ENCODE measurements at regions not wholly inside any gene's neighbourhood (a gene's known extent, or its start where the extent isn't known, plus 50 kb on each side); places are given as distances from the start of the nearest gene placed in this dataset.

DNA sequence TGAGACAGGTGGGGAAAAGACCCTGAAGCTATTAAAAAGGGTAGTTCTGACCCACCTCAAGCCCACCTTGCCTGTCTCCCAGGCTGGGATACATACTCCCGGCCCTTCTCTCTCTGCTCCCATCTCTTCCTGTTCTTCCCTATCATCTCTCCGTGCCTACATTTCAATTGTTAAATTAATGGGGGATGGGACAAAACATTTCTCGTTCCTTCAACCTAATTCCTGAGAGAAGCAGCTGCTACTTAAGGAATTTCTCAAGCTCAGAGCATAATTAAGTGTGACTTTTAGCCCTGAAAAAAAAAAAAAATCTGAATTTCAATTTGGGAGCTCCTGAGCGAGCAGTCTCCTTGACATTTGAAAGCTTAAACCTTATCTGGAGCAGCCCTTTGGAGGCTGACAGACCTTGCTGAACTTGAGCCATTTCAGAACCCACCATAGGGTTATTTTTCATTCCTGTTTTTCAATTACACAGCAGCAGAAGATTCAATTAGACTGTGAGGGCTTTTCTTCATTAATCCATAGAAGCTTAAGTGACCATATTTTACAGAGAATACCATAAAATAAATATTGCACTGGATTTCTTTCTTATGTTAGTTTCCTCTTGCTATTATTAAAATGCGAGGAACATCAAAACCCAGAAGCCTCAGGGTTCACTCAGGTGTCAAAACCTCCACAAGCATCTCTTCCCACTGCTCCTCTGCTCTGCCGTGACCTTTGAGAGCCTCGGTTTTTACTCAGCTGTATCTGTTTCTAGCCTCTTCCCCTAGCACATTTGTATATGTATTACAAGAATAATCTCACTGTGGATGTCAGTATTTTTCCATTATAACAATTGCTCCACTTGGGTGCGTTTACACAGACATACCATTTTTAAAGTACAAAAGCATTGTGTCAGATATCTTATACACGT, 125.7 kb downstream of the B3GNT2 start:
- TF ChIP-seq EZH2 (IDR thresholded peaks at IDR 0.05; ENCODE audit: borderline replicate concordance, insufficient read depth, low read depth, low read length, poor library complexity, severe bottlenecking): no peak
- TF ChIP-seq, protein P1, sequence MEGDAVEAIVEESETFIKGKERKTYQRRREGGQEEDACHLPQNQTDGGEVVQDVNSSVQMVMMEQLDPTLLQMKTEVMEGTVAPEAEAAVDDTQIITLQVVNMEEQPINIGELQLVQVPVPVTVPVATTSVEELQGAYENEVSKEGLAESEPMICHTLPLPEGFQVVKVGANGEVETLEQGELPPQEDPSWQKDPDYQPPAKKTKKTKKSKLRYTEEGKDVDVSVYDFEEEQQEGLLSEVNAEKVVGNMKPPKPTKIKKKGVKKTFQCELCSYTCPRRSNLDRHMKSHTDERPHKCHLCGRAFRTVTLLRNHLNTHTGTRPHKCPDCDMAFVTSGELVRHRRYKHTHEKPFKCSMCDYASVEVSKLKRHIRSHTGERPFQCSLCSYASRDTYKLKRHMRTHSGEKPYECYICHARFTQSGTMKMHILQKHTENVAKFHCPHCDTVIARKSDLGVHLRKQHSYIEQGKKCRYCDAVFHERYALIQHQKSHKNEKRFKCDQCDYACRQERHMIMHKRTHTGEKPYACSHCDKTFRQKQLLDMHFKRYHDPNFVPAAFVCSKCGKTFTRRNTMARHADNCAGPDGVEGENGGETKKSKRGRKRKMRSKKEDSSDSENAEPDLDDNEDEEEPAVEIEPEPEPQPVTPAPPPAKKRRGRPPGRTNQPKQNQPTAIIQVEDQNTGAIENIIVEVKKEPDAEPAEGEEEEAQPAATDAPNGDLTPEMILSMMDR (IDR thresholded peaks at IDR 0.05): no peak

All from B cell (primary cell).